Activated CD8-positive, alpha-beta T cell treated with anti-CD3 and anti-CD28 coated beads for 36 hours (primary cell): ENCODE measurements at regions not wholly inside any gene's neighbourhood (a gene's known extent, or its start where the extent isn't known, plus 50 kb on each side); places are given as distances from the start of the nearest gene placed in this dataset.
A peak's percentile ranks its signal among the peaks of the same experiment; 100 is the strongest.
"Not testable (repeated sequence)": the region's sequence is repeated elsewhere in the genome, so short reads cannot be mapped to it uniquely, and the experiment has no call there.

Source experiments
- ATAC-seq: fragments of 200-7000 bp; cut with Tn5 transposase; one replicate; pipeline ENCODE4 v1.10.0; 2021; ENCODE audit warnings: mild to moderate bottlenecking, moderate library complexity
- CTCF ChIA-PET: fragments of 350-600 bp; sonication (Branson Sonifier 250); formaldehyde crosslinking; loops from one replicate; lab custom pipeline; 2021; ENCODE audit warnings: antibody characterized with exemption; lab: Charles Lee
- POLR2A ChIA-PET: fragments of 350-600 bp; sonication (Branson Sonifier 250); formaldehyde crosslinking; loops from one replicate; lab custom pipeline; 2021; ENCODE audit warnings: antibody characterized with exemption; lab: Charles Lee
- DNase-seq: peaks from one replicate; pipeline ENCODE4 v3.0.0-alpha.2; 2020
- H3K27ac Mint-ChIP-seq: one replicate; pipeline ENCODE4 v1.8.0; 2021; ENCODE audit warnings: mild to moderate bottlenecking, mixed read lengths
- H3K27me3 Mint-ChIP-seq: one replicate; pipeline ENCODE4 v1.8.0; 2021; ENCODE audit warnings: mixed read lengths
- H3K36me3 Mint-ChIP-seq: one replicate; pipeline ENCODE4 v1.8.0; 2021; ENCODE audit warnings: low read depth, mixed read lengths
- H3K4me1 Mint-ChIP-seq: one replicate; pipeline ENCODE4 v1.8.0; 2021; ENCODE audit warnings: low read depth, mixed read lengths
- H3K4me3 Mint-ChIP-seq: one replicate; pipeline ENCODE4 v1.8.0; 2021; ENCODE audit warnings: mild to moderate bottlenecking, moderate library complexity, mixed read lengths
- H3K9me3 Mint-ChIP-seq: one replicate; pipeline ENCODE4 v1.8.0; 2021; ENCODE audit warnings: mixed read lengths
- intact Hi-C: fragments of 100-400 bp; cut with micrococcal nuclease; formaldehyde crosslinking; loops from one replicate; pipeline ENCODE4 v1.10.0; 2022
- TF ChIP-seq, protein P1 (sequence below): fragments of 200-600 bp; IDR thresholded peaks from one replicate; pipeline ENCODE4 v1.8.0; 2022; ENCODE audit warnings: antibody characterized with exemption, mild to moderate bottlenecking

DNA sequence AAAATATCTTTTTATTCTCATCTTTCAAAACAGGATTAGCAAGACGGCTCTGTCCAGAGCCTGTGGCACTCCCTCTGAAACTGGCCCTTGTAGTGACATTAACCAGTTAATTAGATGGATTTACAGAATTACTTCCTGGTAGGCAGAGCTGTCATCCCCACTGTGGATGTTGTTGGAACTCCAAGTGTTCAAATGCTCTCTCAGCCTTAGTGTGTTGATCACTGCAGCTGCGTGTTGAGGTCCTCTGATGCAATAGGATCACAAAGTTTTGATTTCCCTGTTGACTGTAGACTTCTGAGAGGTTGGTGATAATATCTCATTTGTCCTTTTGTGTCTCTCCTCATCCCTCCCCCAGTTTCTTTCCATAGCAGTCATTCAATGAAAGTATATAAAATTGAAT lies 117.3 kb upstream of the CDK6 start:
- H3K9me3 Mint-ChIP-seq, result peaks cover 21% of the 10 kb centered on the region
- H3K4me1 Mint-ChIP-seq, result peaks cover 32% of the 10 kb centered on the region
- H3K27me3 Mint-ChIP-seq, result peaks cover 8% of the 10 kb centered on the region
- ChIA-PET POLR2A (interaction anchor here (0.7 to 0.9 kb wide), 2 partner anchors 36 to 426 kb away, joined by 3 read pairs; no protein-coding TSS in a partner anchor), CTCF (interaction anchor here (0.7 to 1.5 kb wide), 2 partner anchors 31 to 121 kb away, joined by 3 to 6 read pairs; no protein-coding TSS in a partner anchor)
- H3K4me3 Mint-ChIP-seq, result no peak overlapping the region
- intact Hi-C loops, result no loop called here
- peak overlapping the region; percentile 76 for H3K27ac Mint-ChIP-seq
- H3K36me3 Mint-ChIP-seq, result peaks cover 19% of the 10 kb centered on the region
- ATAC-seq (peak; percentile 71), DNase-seq (peak; percentile 19)
- TF ChIP-seq, protein P1, sequence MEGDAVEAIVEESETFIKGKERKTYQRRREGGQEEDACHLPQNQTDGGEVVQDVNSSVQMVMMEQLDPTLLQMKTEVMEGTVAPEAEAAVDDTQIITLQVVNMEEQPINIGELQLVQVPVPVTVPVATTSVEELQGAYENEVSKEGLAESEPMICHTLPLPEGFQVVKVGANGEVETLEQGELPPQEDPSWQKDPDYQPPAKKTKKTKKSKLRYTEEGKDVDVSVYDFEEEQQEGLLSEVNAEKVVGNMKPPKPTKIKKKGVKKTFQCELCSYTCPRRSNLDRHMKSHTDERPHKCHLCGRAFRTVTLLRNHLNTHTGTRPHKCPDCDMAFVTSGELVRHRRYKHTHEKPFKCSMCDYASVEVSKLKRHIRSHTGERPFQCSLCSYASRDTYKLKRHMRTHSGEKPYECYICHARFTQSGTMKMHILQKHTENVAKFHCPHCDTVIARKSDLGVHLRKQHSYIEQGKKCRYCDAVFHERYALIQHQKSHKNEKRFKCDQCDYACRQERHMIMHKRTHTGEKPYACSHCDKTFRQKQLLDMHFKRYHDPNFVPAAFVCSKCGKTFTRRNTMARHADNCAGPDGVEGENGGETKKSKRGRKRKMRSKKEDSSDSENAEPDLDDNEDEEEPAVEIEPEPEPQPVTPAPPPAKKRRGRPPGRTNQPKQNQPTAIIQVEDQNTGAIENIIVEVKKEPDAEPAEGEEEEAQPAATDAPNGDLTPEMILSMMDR, result no peak

DNA sequence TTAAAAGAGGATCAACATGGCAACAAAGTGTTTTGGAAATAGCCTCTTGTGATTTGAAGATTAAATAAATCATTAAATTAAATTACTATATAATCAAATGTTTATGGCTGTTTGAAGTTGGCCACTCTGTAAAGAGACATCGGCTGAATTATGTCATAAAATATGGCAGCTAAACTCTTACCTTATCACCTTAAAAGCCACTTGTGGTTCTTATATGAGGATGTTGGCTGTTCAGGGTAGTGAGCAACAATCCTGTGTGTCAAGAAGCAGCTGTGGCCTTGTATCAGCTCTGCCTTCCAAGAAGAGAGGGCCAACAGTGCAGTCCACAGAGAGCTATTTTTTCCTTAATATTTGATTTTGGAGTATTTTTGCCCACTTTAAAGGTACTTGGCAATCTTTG lies 113.4 kb upstream of the CDK6 start:
- Mint-ChIP-seq H3K9me3 (no peaks in the 10 kb centered on the region), H3K4me3 (no peak overlapping the region), H3K4me1 (peaks cover 12% of the 10 kb centered on the region), H3K27ac (no peak overlapping the region), H3K36me3 (no peaks in the 10 kb centered on the region), H3K27me3 (no peaks in the 10 kb centered on the region)
- ChIA-PET POLR2A (interaction anchor here (0.7 kb wide), 1 partner anchor 45 kb away, joined by 3 read pairs; no protein-coding TSS in a partner anchor), CTCF (interaction anchor here (1.3 kb wide), 1 partner anchor 114 kb away, joined by 3 read pairs; no protein-coding TSS in a partner anchor)
- DNase-seq, result no peak
- intact Hi-C loops, result no loop called here
- no peak for ATAC-seq
- TF ChIP-seq, protein P1, result no peak

DNA sequence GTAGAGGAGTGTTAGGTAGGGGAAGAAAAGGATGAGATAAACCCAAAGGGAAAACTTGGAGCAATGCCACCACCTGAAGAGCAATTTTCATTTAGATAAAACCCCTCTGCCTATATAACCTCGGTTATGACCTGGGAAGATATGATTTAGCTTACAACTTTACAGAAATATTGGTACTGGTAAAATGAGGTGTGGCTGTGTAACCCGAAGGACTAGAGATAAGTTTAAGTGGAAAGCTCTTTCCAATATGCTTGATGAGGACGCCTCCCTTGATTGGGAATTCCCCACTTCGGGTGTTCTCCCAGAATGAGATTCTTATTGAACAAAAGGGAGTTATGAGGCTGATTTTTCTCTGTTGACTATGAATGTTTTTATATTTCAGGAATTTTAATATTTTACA lies 109.5 kb upstream of the CDK6 start:
- no peak overlapping the region for H3K4me3 Mint-ChIP-seq

DNA sequence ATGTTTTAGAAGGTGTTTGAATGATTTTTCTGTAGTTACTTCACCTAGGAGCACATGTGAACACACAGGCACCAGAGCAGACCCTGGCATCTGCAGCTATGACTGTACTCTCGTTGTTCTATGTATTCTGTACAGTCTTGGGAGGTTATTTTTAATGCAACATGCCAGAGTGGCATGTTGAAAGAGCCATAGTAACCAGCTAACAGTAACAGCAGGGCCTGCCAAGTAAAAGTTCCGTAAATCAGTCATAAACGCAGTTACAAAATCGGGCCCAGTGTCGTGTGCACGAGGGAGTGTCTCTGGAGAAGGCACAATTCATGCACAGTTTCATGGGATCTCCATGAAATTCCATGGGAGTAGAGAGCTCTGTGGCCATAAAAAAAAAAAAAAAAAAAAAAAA lies 108.3 kb upstream of the CDK6 start:
- Mint-ChIP-seq H3K27me3 (no peaks in the 10 kb centered on the region), H3K9me3 (peaks cover 23% of the 10 kb centered on the region), H3K27ac (no peak overlapping the region), H3K4me1 (peaks cover 6% of the 10 kb centered on the region), H3K4me3 (no peak overlapping the region), H3K36me3 (peaks cover 4% of the 10 kb centered on the region)
- no peak for ATAC-seq
- no peak for DNase-seq
- TF ChIP-seq, protein P1, result no peak
- POLR2A ChIA-PET, result interaction anchor here (0.8 kb wide), 1 partner anchor 8 kb away, joined by 3 read pairs; no protein-coding TSS in a partner anchor
- CTCF ChIA-PET, result interaction anchor here (0.9 kb wide), 1 partner anchor 10 kb away, joined by 3 read pairs; no protein-coding TSS in a partner anchor
- intact Hi-C loops, result no loop called here

More for the DNA sequence above, 109.5 kb upstream of the CDK6 start:
- H3K27ac Mint-ChIP-seq, result no peak overlapping the region
- H3K27me3 Mint-ChIP-seq, result no peaks in the 10 kb centered on the region
- no peak for DNase-seq
- intact Hi-C loops, result no loop called here
- TF ChIP-seq, protein P1, result no peak
- peaks cover 13% of the 10 kb centered on the region for H3K9me3 Mint-ChIP-seq
- H3K36me3 Mint-ChIP-seq, result no peaks in the 10 kb centered on the region
- no peak for ATAC-seq
- CTCF ChIA-PET, result no interaction called here
- POLR2A ChIA-PET, result no interaction called here
- peaks cover 6% of the 10 kb centered on the region for H3K4me1 Mint-ChIP-seq

DNA sequence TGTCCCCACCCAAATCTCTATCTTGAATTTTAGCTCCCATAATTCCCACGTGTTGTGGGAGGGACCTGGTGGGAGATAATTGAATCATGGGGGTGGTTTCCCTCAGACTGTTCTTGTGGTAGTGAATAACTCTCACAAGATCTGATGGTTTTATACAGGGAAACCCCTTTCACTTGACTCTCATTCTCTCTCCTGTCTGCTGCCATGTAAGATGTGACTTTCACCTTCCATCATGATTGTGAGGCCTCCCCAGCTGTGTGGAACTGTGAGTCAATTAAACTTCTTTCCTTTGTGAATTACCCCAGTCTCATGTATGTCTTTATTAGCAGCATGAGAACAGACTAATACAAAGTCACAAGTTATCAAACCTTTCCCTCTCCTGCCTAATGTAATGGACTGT lies 106.3 kb upstream of the CDK6 start:
- DNase-seq, result peak; percentile 27
- ATAC-seq, result peak; percentile 71
- intact Hi-C loops, H3K36me3 Mint-ChIP-seq, H3K4me1 Mint-ChIP-seq, POLR2A ChIA-PET, H3K4me3 Mint-ChIP-seq, H3K27me3 Mint-ChIP-seq: not testable (repeated sequence)
- CTCF ChIA-PET, result interaction anchor here (0.7 kb wide), 1 partner anchor 411 kb away, joined by 3 read pairs; no protein-coding TSS in a partner anchor
- Mint-ChIP-seq H3K27ac (peak overlapping the region; percentile 12), H3K9me3 (peaks cover 33% of the 10 kb centered on the region)
